Left ventricle myocardium inferior (tissue), 1 donor: ENCODE measurements at regions not wholly inside any gene's neighbourhood (a gene's known extent, or its start where the extent isn't known, plus 50 kb on each side); places are given as distances from the start of the nearest gene placed in this dataset.

Source experiments
- DNase-seq: peaks from one replicate; pipeline ENCODE4 v3.0.0-alpha.2; 2020
- H3K27ac ChIP-seq: fragments of 200-600 bp; replicated peaks from 2 replicates; pipeline ENCODE4 v1.8.0; 2021
- H3K27me3 ChIP-seq: fragments of 200-600 bp; 2 replicates; pipeline ENCODE4 v1.8.0; 2021; ENCODE audit warnings: low read depth
- H3K36me3 ChIP-seq: fragments of 200-600 bp; 2 replicates; pipeline ENCODE4 v1.8.0; 2021
- H3K4me1 ChIP-seq: fragments of 200-600 bp; 2 replicates; pipeline ENCODE4 v1.8.0; 2021
- H3K4me3 ChIP-seq: fragments of 200-600 bp; 2 replicates; pipeline ENCODE4 v1.8.0; 2021; ENCODE audit warnings: mild to moderate bottlenecking, moderate library complexity
- H3K9me3 ChIP-seq: fragments of 200-600 bp; replicated peaks from 2 replicates; pipeline ENCODE4 v1.8.0; 2021
- intact Hi-C: fragments of 100-400 bp; cut with micrococcal nuclease; formaldehyde crosslinking; loops from one replicate; pipeline ENCODE4 v1.11.0; 2022
- TF ChIP-seq, protein P1 (sequence below): fragments of 200-600 bp; IDR thresholded peaks from 2 replicates; pipeline ENCODE4 v1.8.0; 2021; ENCODE audit warnings: antibody characterized with exemption, mild to moderate bottlenecking, borderline replicate concordance
- donor health status: DM: no; HTN: yes; CAD: no; lungs with severe emphysema.

DNA sequence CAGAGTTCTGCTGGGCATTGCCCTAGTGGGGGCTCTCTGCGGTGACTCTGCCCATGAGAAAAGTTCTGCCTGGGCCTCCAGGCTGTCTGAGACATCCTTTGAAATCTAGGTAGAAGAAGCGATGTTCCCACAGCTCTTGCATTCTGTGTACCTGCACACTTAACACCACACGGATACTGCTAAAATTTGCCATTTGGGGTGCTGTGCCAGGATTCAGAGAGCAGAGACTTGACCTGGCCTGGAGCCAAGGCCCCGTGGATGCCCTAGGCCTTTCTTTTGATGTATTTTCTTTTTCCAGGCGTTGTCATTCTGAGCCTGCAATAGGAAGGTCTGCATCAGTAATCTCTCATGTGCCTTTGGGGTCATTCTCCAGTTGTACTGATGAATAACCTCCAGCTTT, 89.3 kb upstream of the IL12B start:
- Histone ChIP-seq H3K27ac (no peak overlapping the region), H3K4me1 (no peaks in the 10 kb centered on the region), H3K36me3 (no peaks in the 10 kb centered on the region), H3K27me3 (no peaks in the 10 kb centered on the region), H3K9me3 (no peaks in the 10 kb centered on the region), H3K4me3 (no peak overlapping the region)
- intact Hi-C loops = no loop called here
- TF ChIP-seq, protein P1, sequence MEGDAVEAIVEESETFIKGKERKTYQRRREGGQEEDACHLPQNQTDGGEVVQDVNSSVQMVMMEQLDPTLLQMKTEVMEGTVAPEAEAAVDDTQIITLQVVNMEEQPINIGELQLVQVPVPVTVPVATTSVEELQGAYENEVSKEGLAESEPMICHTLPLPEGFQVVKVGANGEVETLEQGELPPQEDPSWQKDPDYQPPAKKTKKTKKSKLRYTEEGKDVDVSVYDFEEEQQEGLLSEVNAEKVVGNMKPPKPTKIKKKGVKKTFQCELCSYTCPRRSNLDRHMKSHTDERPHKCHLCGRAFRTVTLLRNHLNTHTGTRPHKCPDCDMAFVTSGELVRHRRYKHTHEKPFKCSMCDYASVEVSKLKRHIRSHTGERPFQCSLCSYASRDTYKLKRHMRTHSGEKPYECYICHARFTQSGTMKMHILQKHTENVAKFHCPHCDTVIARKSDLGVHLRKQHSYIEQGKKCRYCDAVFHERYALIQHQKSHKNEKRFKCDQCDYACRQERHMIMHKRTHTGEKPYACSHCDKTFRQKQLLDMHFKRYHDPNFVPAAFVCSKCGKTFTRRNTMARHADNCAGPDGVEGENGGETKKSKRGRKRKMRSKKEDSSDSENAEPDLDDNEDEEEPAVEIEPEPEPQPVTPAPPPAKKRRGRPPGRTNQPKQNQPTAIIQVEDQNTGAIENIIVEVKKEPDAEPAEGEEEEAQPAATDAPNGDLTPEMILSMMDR = no peak
- DNase-seq = no peak

DNA sequence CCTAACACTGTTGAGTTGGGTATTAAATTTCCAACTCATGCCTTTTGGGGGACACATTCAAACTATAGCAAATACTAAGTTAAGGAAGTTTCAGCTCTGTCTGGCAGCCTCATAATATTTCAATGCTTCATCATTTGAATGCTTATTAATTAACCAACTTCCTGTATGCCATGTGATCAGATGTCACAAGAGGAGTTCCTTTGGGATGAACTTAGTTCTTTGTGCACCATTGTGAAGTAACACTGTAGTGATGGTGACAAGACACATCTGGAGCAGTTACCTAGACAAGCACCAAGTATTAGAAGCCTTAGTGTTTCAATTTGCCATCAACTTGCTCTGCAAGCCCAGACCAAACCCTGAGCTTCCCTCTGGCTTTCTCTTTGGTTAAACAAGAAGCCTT, 90.7 kb upstream of the IL12B start:
- DNase-seq = no peak
- no peaks in the 10 kb centered on the region for H3K4me1 ChIP-seq
- no peak overlapping the region for H3K27ac ChIP-seq
- H3K9me3 ChIP-seq = no peaks in the 10 kb centered on the region
- H3K4me3 ChIP-seq = no peak overlapping the region
- TF ChIP-seq, protein P1 = no peak
- intact Hi-C loops = no loop called here
- no peaks in the 10 kb centered on the region for H3K27me3 ChIP-seq
- H3K36me3 ChIP-seq = no peaks in the 10 kb centered on the region

DNA sequence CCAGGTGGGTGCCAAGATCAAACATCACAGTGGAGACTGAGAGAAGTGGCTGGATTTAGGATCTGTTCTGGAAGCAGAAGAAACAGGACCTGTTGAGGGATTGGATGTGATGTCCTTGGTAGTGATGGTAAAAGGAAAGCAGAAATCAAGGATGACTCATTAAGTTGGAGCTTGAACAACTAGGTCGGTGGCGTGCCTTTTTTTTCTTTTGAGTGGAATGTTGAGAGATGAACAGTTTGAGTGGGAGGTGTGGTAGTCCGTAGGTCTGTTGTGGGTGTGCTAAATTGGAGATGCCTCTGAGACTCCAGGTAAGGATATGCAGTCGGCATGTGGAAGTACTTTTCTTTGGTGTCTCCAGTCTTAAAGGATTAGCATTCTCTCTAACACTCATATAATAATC, 92.1 kb upstream of the IL12B start:
- TF ChIP-seq, protein P1 = no peak
- Histone ChIP-seq H3K4me3 (no peak overlapping the region), H3K36me3 (no peaks in the 10 kb centered on the region), H3K4me1 (no peaks in the 10 kb centered on the region), H3K27me3 (no peaks in the 10 kb centered on the region), H3K27ac (no peak overlapping the region), H3K9me3 (no peaks in the 10 kb centered on the region)
- DNase-seq = no peak
- intact Hi-C loops = no loop called here

DNA sequence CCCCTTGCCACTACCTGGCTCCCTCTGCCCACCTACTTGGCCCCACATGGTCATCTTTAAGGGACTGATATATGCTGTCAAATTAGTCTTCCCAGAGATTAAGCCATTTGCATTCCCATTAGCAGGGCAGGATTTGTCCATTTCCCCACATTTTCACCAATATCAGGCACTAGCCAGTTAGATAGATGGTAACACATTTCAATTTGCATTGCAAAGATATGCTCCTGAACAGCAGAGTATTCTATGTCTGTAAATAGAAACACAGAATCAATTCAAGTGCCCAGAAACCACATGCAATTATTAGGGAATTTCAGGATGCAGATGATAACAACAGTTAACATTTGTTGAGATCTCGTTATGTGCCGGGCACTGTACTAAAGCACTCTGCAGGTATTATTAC, 92.6 kb upstream of the IL12B start:
- Histone ChIP-seq H3K9me3 (no peaks in the 10 kb centered on the region), H3K4me3 (no peak overlapping the region), H3K27ac (no peak overlapping the region), H3K36me3 (no peaks in the 10 kb centered on the region), H3K27me3 (no peaks in the 10 kb centered on the region), H3K4me1 (no peaks in the 10 kb centered on the region)
- intact Hi-C loops = no loop called here
- DNase-seq = no peak
- TF ChIP-seq, protein P1 = no peak

DNA sequence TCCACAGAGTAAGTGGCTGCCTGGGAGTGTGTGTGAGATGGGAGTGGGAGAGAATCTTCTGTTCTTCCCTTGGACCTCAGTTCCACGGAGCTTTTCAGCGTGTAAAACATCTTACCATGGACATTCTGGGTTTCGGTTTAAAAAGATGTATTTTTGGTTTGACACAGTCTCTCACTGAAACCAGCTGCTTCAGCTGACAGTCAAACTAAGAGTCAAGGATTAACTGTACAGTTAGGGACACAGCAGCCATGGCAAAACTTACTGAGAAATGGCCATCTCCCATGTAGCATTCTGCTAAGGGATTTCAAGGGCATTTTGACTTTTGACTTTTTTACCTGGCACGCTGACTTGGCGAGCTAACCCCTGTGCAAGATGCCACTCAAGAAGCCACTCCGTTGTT, 93.8 kb upstream of the IL12B start:
- intact Hi-C loops = no loop called here

More for the DNA sequence above, 93.8 kb upstream of the IL12B start:
- no peaks in the 10 kb centered on the region for H3K27me3 ChIP-seq
- no peaks in the 10 kb centered on the region for H3K36me3 ChIP-seq
- TF ChIP-seq, protein P1 = no peak
- H3K4me3 ChIP-seq = no peak overlapping the region
- H3K27ac ChIP-seq = no peak overlapping the region
- no peaks in the 10 kb centered on the region for H3K4me1 ChIP-seq
- DNase-seq = no peak
- no peaks in the 10 kb centered on the region for H3K9me3 ChIP-seq
